NCI-H526 treated with DMSO at 0.1 percent for 48 hours (cell line): ENCODE measurements at regions not wholly inside any gene's neighbourhood (a gene's known extent, or its start where the extent isn't known, plus 50 kb on each side); places are given as distances from the start of the nearest gene placed in this dataset.
"Not testable (repeated sequence)": the region's sequence is repeated elsewhere in the genome, so short reads cannot be mapped to it uniquely, and the experiment has no call there.

Source experiments
- DNase-seq: peaks from one replicate; lab custom pipeline; 2025; lab: John Stamatoyannopoulos, UW

GRCh38 chr15:29648415-29648814 is 173.9 kb downstream of the TJP1 start:
- DNase-seq, result not testable (repeated sequence)

GRCh38 chr15:29645841-29646240 is 176.4 kb downstream of the TJP1 start:
- no peak for DNase-seq

GRCh38 chr15:29644361-29644760 is 177.9 kb downstream of the TJP1 start:
- DNase-seq, result not testable (repeated sequence)

- no peak for DNase-seq
Observed at GRCh38 chr15:29638781-29639180, 183.5 kb downstream of the TJP1 start.

GRCh38 chr15:29638011-29638410 is 184.3 kb downstream of the TJP1 start:
- DNase-seq, result no peak

- no peak for DNase-seq
Observed at GRCh38 chr15:29637555-29637954, 184.7 kb downstream of the TJP1 start.

GRCh38 chr15:29636921-29637320 is 185.3 kb downstream of the TJP1 start:
- no peak for DNase-seq

GRCh38 chr15:29636140-29636539 is 186.1 kb downstream of the TJP1 start:
- DNase-seq, result no peak

GRCh38 chr15:29635513-29636098 is 186.7 kb downstream of the TJP1 start:
- DNase-seq, result no peak

- no peak for DNase-seq
Observed at GRCh38 chr15:29633971-29634370, 188.3 kb downstream of the TJP1 start.

- DNase-seq, result no peak
Observed at GRCh38 chr15:29632671-29633406, 189.4 kb downstream of the TJP1 start.

- DNase-seq, result no peak
Observed at GRCh38 chr15:29631076-29632070, 190.9 kb downstream of the TJP1 start.

GRCh38 chr15:29624271-29624670 is 198.0 kb downstream of the TJP1 start:
- DNase-seq, result no peak

- DNase-seq, result no peak
Observed at GRCh38 chr15:29623116-29623639, 199.1 kb downstream of the TJP1 start.

- DNase-seq, result no peak
Observed at GRCh38 chr15:29622637-29623036, 199.6 kb downstream of the TJP1 start.

GRCh38 chr15:29621616-29622015 is 200.7 kb downstream of the TJP1 start:
- DNase-seq, result no peak

- DNase-seq, result no peak
Observed at GRCh38 chr15:29618586-29618985, 203.7 kb downstream of the TJP1 start.

- DNase-seq, result no peak
Observed at GRCh38 chr15:29616512-29616911, 205.8 kb downstream of the TJP1 start.

GRCh38 chr15:29615791-29616190 is 206.5 kb downstream of the TJP1 start:
- DNase-seq, result no peak

- peak; percentile 31 for DNase-seq
Observed at GRCh38 chr15:29613951-29614382, 208.3 kb downstream of the TJP1 start.

GRCh38 chr15:29612701-29613100 is 209.6 kb downstream of the TJP1 start:
- DNase-seq, result no peak

- DNase-seq, result no peak
Observed at GRCh38 chr15:29612096-29612495, 210.2 kb downstream of the TJP1 start.
